B cell (primary cell): ENCODE measurements at regions not wholly inside any gene's neighbourhood (a gene's known extent, or its start where the extent isn't known, plus 50 kb on each side); places are given as distances from the start of the nearest gene placed in this dataset.

Source experiments
- ATAC-seq: fragments of 200-7000 bp; cut with Tn5 transposase; one replicate; pipeline ENCODE4 v1.10.0; 2021; ENCODE audit warnings: low read depth, mild to moderate bottlenecking, moderate number of reproducible peaks, moderate library complexity
- CTCF ChIA-PET: fragments of 350-600 bp; sonication (Branson Sonifier 250); formaldehyde crosslinking; loops from one replicate; lab custom pipeline; 2021; ENCODE audit warnings: antibody characterized with exemption, inconsistent platforms; lab: Charles Lee
- POLR2A ChIA-PET: fragments of 350-600 bp; sonication (Branson Sonifier 250); formaldehyde crosslinking; loops from one replicate; lab custom pipeline; 2021; ENCODE audit warnings: antibody characterized with exemption; lab: Charles Lee
- DNase-seq: peaks from one replicate; pipeline ENCODE4 v3.0.0; 2013
- H2AFZ ChIP-seq: 2 replicates; pipeline ENCODE4 v1.6.1; 2012; ENCODE audit warnings: mild to moderate bottlenecking, low read depth, low read length; ENCODE audit not compliant: insufficient read depth, poor library complexity, severe bottlenecking
- H3K27ac ChIP-seq, 2 donors: 1 replicate in 1 of 2; 2 replicates in 1 of 2; pipeline ENCODE4 v1.5.1; 2012 to 2013; ENCODE audit warnings: low read length in 2 of 2, mild to moderate bottlenecking in 2 of 2, moderate library complexity in 1 of 2
- H3K27me3 ChIP-seq, 4 experiments: fragments of 200-600 bp in 1 of 4; sonication (generic) in 1 of 4; replicated peaks in 1 of 4; 1 replicate in 2 of 4; 2 replicates in 2 of 4; pipeline versions ENCODE4 v1.6.1 to v1.7.0; 2013 to 2016; ENCODE audit warnings: low read length in 3 of 4, mild to moderate bottlenecking in 2 of 4, mixed read lengths in 1 of 4, moderate library complexity in 1 of 4; ENCODE audit not compliant: insufficient read depth in 4 of 4, control insufficient read depth in 3 of 4; ENCODE audit errors: control extremely low read depth in 1 of 4
- H3K36me3 ChIP-seq, 2 experiments: replicated peaks in 1 of 2; 1 replicate in 1 of 2; 2 replicates in 1 of 2; pipeline versions ENCODE4 v1.6.1 to v1.7.1; 2013; ENCODE audit warnings: low read length in 1 of 2; ENCODE audit not compliant: insufficient read depth in 2 of 2, control insufficient read depth in 1 of 2; ENCODE audit errors: control extremely low read depth in 1 of 2, extremely low read depth in 1 of 2
- H3K4me1 ChIP-seq, 2 donors: fragments of 200-600 bp in 1 of 2; sonication (generic) in 1 of 2; 1 replicate in 1 of 2; 2 replicates in 1 of 2; pipeline versions ENCODE4 v1.5.1 to v1.6.1; 2013 to 2017; ENCODE audit warnings: low read length in 2 of 2; ENCODE audit not compliant: control insufficient read depth in 2 of 2, insufficient read depth in 2 of 2
- H3K4me2 ChIP-seq: replicated peaks from 2 replicates; pipeline ENCODE3; 2012; ENCODE audit warnings: mild to moderate bottlenecking, low read depth, low read length; ENCODE audit not compliant: poor library complexity, severe bottlenecking
- H3K4me3 ChIP-seq, 5 experiments: fragments of 200-600 bp in 1 of 5; sonication (generic) in 1 of 5; 1 replicate in 3 of 5; 2 replicates in 2 of 5; pipeline versions ENCODE4 v1.5.1 to v1.7.0; 2011 to 2016; ENCODE audit warnings: low read length in 4 of 5, mild to moderate bottlenecking in 4 of 5, low read depth in 2 of 5, control low read depth in 1 of 5, moderate library complexity in 1 of 5; ENCODE audit not compliant: insufficient read depth in 1 of 5; ENCODE audit errors: control extremely low read depth in 1 of 5, extremely low read depth in 1 of 5
- H3K79me2 ChIP-seq: fragments of 200-600 bp; sonication (generic); one replicate; pipeline ENCODE4 v1.6.0; 2016; ENCODE audit warnings: low read length; ENCODE audit not compliant: control insufficient read depth, insufficient read depth
- H3K9ac ChIP-seq: fragments of 200-600 bp; sonication (generic); 2 replicates; pipeline ENCODE4 v1.6.1; 2017; ENCODE audit warnings: mild to moderate bottlenecking, low read length, moderate library complexity
- H3K9me3 ChIP-seq, 3 donors: one replicate each; pipeline versions ENCODE4 v1.6.1 to v1.7.1; 2013; ENCODE audit warnings: low read length in 2 of 3; ENCODE audit not compliant: control insufficient read depth in 2 of 3, insufficient read depth in 1 of 3; ENCODE audit errors: control extremely low read depth in 1 of 3
- H4K20me1 ChIP-seq: 2 replicates; pipeline ENCODE4 v1.6.0; 2012; ENCODE audit warnings: mild to moderate bottlenecking, low read length; ENCODE audit not compliant: insufficient read depth, control insufficient read depth, poor library complexity, severe bottlenecking
- H3K27ac Mint-ChIP-seq: one replicate; pipeline ENCODE4 v1.8.0; 2021; ENCODE audit warnings: mixed read lengths
- H3K27me3 Mint-ChIP-seq: one replicate; pipeline ENCODE4 v1.8.0; 2021; ENCODE audit warnings: mixed read lengths
- H3K4me1 Mint-ChIP-seq: one replicate; pipeline ENCODE4 v1.8.0; 2021; ENCODE audit warnings: mixed read lengths
- H3K4me3 Mint-ChIP-seq: one replicate; pipeline ENCODE4 v1.8.0; 2021; ENCODE audit warnings: mixed read lengths
- H3K9me3 Mint-ChIP-seq: one replicate; pipeline ENCODE4 v1.8.0; 2022; ENCODE audit warnings: mixed read lengths; ENCODE audit not compliant: insufficient read depth
- CTCF ChIP-seq: fragments of 200-600 bp; IDR thresholded peaks from one replicate; pipeline ENCODE4 v1.8.0; 2022; ENCODE audit warnings: antibody characterized with exemption, mild to moderate bottlenecking
- EZH2 ChIP-seq: IDR thresholded peaks from 2 replicates; pipeline ENCODE4 v1.6.1; 2012; ENCODE audit warnings: borderline replicate concordance, low read depth, mild to moderate bottlenecking, moderate library complexity, low read length; ENCODE audit not compliant: insufficient read depth, poor library complexity, severe bottlenecking
- WGBS: methylation state at CpG from one replicate; pipeline ENCODE4 v1.1.5; 2013; ENCODE audit warnings: missing lambda C conversion rate; ENCODE audit not compliant: insufficient coverage; 5-methylcytosine and 5-hydroxymethylcytosine counted together
- intact Hi-C: fragments of 100-400 bp; cut with micrococcal nuclease; formaldehyde crosslinking; loops from one replicate; pipeline ENCODE4 v1.10.0; 2022

- peaks cover 15% of the 10 kb centered on the region for H3K4me1 Mint-ChIP-seq
- no peak overlapping the region for H2AFZ ChIP-seq
- peaks cover 0 to 14% (median 0%) of the 10 kb centered on the region in 3 donors for H3K9me3 ChIP-seq
- no peak for DNase-seq
- no peak overlapping the region for H3K27ac ChIP-seq
- H4K20me1 ChIP-seq: no peaks in the 10 kb centered on the region
- peaks cover 0 to 24% (median 1%) of the 10 kb centered on the region in 4 experiments for H3K27me3 ChIP-seq
- H3K9ac ChIP-seq: no peak overlapping the region
- WGBS: 88% methylated on average over 1 of the region's 2 CpGs
- TF ChIP-seq EZH2 (no peak), CTCF (no peak)
- H3K4me3 ChIP-seq: no peak overlapping the region
- intact Hi-C loops: no loop called here
- no peaks in the 10 kb centered on the region for H3K79me2 ChIP-seq
- no peak overlapping the region for H3K4me3 Mint-ChIP-seq
- ChIA-PET CTCF (no interaction called here), POLR2A (no interaction called here)
- H3K36me3 ChIP-seq: no peaks in the 10 kb centered on the region
- H3K9me3 Mint-ChIP-seq: no peaks in the 10 kb centered on the region
- H3K4me1 ChIP-seq: peaks cover 14 to 22% of the 10 kb centered on the region in 2 donors
- ATAC-seq: no peak
- no peak overlapping the region for H3K27ac Mint-ChIP-seq
- H3K4me2 ChIP-seq: no peak overlapping the region
- peaks cover 26% of the 10 kb centered on the region for H3K27me3 Mint-ChIP-seq
Observed at GRCh38 chr3:72233571-72233970, 448.6 kb upstream of the PROK2 start.

GRCh38 chr3:72232777-72233176 is 447.8 kb upstream of the PROK2 start:
- intact Hi-C loops: no loop called here
- peaks cover 34% of the 10 kb centered on the region for H3K27me3 Mint-ChIP-seq
- POLR2A ChIA-PET: no interaction called here
- peak overlapping the region; percentile 2 for H3K4me2 ChIP-seq
- H3K4me3 Mint-ChIP-seq: no peak overlapping the region
- 50% methylated on average over 2 of the region's 6 CpGs for WGBS
- H3K9me3 Mint-ChIP-seq: no peaks in the 10 kb centered on the region
- no peak overlapping the region for H3K9ac ChIP-seq
- DNase-seq (peak; percentile 42), ATAC-seq (no peak)
- peaks cover 0 to 32% (median 1%) of the 10 kb centered on the region in 4 experiments for H3K27me3 ChIP-seq
- H3K4me1 Mint-ChIP-seq: peaks cover 20% of the 10 kb centered on the region
- no peak overlapping the region for H2AFZ ChIP-seq
- no peaks in the 10 kb centered on the region for H4K20me1 ChIP-seq
- H3K4me3 ChIP-seq: no peak overlapping the region
- no peaks in the 10 kb centered on the region for H3K79me2 ChIP-seq
- peaks cover 16 to 22% of the 10 kb centered on the region in 2 donors for H3K4me1 ChIP-seq
- no peaks in the 10 kb centered on the region for H3K36me3 ChIP-seq
- no peak overlapping the region for H3K27ac Mint-ChIP-seq
- CTCF ChIA-PET: no interaction called here
- peaks cover 0 to 17% (median 0%) of the 10 kb centered on the region in 3 donors for H3K9me3 ChIP-seq
- no peak overlapping the region for H3K27ac ChIP-seq
- TF ChIP-seq CTCF (no peak), EZH2 (no peak)
